AG10803 (cell line): ENCODE measurements at regions not wholly inside any gene's neighbourhood (a gene's known extent, or its start where the extent isn't known, plus 50 kb on each side); places are given as distances from the start of the nearest gene placed in this dataset.

Experiments used
- DNase-seq: peaks from one replicate; pipeline ENCODE4 v3.0.0; 2010; ENCODE audit warnings: low read depth
- H3K4me3 ChIP-seq: 2 replicates; pipeline ENCODE4 v1.5.1; 2011; ENCODE audit warnings: mild to moderate bottlenecking, low read length, control low read depth
- CTCF ChIP-seq: conservative IDR thresholded peaks from 2 replicates; pipeline ENCODE4 v1.5.1; 2011; ENCODE audit warnings: mild to moderate bottlenecking, low read length, control low read depth, inconsistent platforms

- no peak overlapping the region for H3K4me3 ChIP-seq
- no peak for DNase-seq
- no peak for TF ChIP-seq CTCF
Measured at GRCh38 chr11:45532546-45532945, 132.9 kb downstream of the CHST1 start.

- no peak for DNase-seq
- H3K4me3 ChIP-seq: no peak overlapping the region
- no peak for TF ChIP-seq CTCF
Measured at GRCh38 chr11:45530776-45531175, 134.6 kb downstream of the CHST1 start.

GRCh38 chr11:45530111-45530510 lies 135.3 kb downstream of the CHST1 start:
- TF ChIP-seq CTCF: no peak
- no peak for DNase-seq
- H3K4me3 ChIP-seq: no peak overlapping the region

- no peak for DNase-seq
- no peak for TF ChIP-seq CTCF
- H3K4me3 ChIP-seq: no peak overlapping the region
Measured at GRCh38 chr11:45528435-45528834, 137.0 kb downstream of the CHST1 start.

- DNase-seq: no peak
- no peak overlapping the region for H3K4me3 ChIP-seq
- no peak for TF ChIP-seq CTCF
Measured at GRCh38 chr11:45527898-45528297, 137.5 kb downstream of the CHST1 start.

- DNase-seq: no peak
- H3K4me3 ChIP-seq: no peak overlapping the region
- no peak for TF ChIP-seq CTCF
Measured at GRCh38 chr11:45525393-45525792, 140.0 kb downstream of the CHST1 start.

- TF ChIP-seq CTCF: no peak
- no peak overlapping the region for H3K4me3 ChIP-seq
- DNase-seq: no peak
Measured at GRCh38 chr11:45523760-45524159, 141.7 kb downstream of the CHST1 start.
